RWPE1 (cell line): ENCODE measurements at regions not wholly inside any gene's neighbourhood (a gene's known extent, or its start where the extent isn't known, plus 50 kb on each side); places are given as distances from the start of the nearest gene placed in this dataset.

Source experiments
- CTCF ChIA-PET: fragments of 350-600 bp; sonication (Branson Sonifier 250); formaldehyde crosslinking; extraction: SDS; loops from one replicate; lab custom pipeline; 2021; lab: Yijun Ruan, JAX
- POLR2A ChIA-PET: fragments of 400-600 bp; formaldehyde crosslinking; extraction: SDS; loops from one replicate; lab custom pipeline; 2020; ENCODE audit warnings: antibody characterized with exemption; ENCODE audit not compliant: low non-redundant PET; lab: Yijun Ruan, JAX
- DNase-seq: peaks from one replicate; pipeline ENCODE4 v3.0.0; 2012; ENCODE audit warnings: low spot score
- H3K27ac ChIP-seq: fragments of 450-650 bp; 2 replicates; pipeline ENCODE4 v1.5.1; 2017
- TF ChIP-seq, protein P1 (sequence below): fragments of 450-650 bp; conservative IDR thresholded peaks from 2 replicates; pipeline ENCODE4 v1.5.1; 2017; ENCODE audit warnings: low read depth, mild to moderate bottlenecking

DNA sequence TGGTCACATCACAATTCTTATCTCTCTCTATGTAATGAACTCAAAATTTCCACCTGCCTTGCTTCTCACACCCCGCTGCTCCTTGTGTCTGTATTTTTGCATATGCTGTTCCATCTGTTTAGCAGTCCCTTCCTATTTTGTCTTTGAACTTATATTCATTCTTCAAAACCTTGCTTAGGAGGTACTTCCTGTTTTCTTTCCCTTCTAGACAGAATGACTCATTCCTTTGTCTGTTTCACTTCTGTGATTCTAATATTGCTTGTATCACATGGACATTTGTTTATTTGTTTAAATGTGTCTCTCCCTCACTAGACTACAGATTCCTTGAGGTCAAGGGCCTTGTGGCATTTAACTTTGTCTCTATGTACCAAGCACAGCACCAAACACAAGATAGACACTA, 424.2 kb downstream of the ETNK1 start:
- TF ChIP-seq, protein P1, sequence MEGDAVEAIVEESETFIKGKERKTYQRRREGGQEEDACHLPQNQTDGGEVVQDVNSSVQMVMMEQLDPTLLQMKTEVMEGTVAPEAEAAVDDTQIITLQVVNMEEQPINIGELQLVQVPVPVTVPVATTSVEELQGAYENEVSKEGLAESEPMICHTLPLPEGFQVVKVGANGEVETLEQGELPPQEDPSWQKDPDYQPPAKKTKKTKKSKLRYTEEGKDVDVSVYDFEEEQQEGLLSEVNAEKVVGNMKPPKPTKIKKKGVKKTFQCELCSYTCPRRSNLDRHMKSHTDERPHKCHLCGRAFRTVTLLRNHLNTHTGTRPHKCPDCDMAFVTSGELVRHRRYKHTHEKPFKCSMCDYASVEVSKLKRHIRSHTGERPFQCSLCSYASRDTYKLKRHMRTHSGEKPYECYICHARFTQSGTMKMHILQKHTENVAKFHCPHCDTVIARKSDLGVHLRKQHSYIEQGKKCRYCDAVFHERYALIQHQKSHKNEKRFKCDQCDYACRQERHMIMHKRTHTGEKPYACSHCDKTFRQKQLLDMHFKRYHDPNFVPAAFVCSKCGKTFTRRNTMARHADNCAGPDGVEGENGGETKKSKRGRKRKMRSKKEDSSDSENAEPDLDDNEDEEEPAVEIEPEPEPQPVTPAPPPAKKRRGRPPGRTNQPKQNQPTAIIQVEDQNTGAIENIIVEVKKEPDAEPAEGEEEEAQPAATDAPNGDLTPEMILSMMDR = no peak
- ChIA-PET POLR2A (no interaction called here), CTCF (no interaction called here)
- DNase-seq = no peak
- H3K27ac ChIP-seq = no peak overlapping the region

DNA sequence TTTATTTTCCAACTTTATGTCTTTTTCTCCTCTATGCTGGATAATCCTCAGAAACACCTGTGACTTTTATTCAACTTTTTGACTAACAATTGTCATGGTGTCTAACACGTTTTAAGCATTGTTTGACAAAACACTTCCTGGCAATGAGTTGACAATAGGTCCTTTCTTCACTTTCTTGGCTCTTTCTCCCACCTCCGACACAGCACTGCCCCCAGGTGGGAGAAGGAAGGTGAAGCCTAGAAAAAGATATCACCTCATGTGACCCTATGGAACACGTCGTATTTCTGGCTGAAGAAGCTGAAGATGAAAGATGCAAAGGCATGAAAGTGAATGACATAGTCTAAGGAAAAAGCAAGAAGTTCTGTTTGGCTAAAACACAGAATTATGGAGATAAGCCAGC, 430.0 kb downstream of the ETNK1 start:
- no peak overlapping the region for H3K27ac ChIP-seq
- peak; percentile 18 for DNase-seq
- TF ChIP-seq, protein P1 = no peak; the same call in 1 of the 2 replicates
- CTCF ChIA-PET = interaction anchor here (0.6 to 0.8 kb wide), 3 partner anchors 473 to 1487 kb away, joined by 3 to 4 read pairs (median 3); no protein-coding TSS in a partner anchor
- POLR2A ChIA-PET = no interaction called here

DNA sequence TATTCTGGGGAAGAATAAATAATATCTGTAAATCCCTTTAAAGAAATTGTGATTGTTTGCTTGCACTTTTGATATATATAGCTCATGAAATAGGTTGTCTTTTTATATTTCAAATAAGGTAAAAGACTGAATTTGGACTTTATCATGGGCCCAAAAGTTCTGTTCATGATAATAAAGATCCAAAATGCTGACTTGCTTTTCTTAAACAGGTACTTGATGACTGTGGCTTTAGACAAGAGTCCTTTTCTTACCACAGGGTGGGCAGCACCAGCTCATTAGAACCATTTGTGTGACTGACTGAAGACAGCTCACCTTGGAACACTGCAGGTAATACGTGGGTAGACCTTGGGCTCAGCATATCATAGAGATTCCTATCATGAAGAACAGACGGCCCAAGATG, 432.6 kb downstream of the ETNK1 start:
- no peak for DNase-seq
- no peak overlapping the region for H3K27ac ChIP-seq
- CTCF ChIA-PET = no interaction called here
- TF ChIP-seq, protein P1 = no peak
- POLR2A ChIA-PET = no interaction called here

DNA sequence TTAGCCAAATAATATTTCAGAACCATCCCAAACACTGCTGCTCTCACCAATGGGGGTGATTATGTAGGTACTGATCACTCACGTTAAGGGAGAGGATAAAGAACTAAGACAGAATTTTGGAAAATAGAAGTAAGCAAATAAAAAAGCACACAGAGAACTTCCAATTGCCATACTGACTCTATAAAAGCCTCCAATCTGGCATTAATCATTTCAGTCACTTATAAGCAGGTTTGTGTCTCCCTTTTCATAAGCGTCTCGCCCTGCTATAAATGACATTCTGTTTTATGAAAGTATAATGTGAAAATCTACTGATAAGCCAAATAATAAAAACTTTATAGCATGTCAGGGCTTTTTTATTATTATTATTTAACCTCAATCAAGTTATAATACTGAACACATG, 435.2 kb downstream of the ETNK1 start:
- ChIA-PET CTCF (no interaction called here), POLR2A (no interaction called here)
- H3K27ac ChIP-seq = no peak overlapping the region
- TF ChIP-seq, protein P1 = no peak
- no peak for DNase-seq

DNA sequence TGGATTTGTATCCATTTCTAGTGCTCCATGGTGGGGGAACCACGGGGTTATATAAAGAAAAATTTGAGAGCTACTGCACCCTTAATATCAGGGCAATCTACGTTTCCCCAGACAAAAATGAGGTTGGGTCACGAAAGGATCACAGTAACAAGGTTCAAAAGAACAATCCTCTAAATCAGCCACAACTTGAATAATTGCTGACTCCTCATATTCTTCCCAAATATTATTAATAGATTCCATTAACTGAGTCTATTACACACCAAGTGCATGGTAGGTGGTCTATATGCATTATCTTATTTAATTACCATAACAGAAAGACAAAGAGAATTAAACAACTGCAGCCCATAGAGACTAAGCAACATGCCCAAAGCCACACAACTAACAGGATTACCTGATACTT, 438.2 kb downstream of the ETNK1 start:
- ChIA-PET CTCF (no interaction called here), POLR2A (no interaction called here)

DNA sequence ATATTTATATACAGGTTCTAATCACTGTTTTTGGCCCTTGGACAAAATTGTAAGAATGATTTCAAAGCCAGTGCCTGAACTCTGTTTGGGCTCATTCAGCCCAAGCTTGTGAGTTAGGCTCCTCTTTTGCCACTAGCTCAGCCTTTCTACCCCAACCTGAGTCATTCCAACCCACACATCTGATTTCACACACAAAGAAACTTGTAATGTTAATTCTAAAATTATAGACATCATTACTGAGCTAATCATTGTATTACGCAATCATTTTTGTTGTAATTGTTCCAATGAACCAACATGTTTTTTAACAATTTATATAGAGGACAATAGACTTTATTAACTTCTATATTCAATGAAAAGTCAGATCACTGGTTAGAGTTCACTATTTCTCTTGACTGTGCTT, 441.1 kb downstream of the ETNK1 start:
- ChIA-PET CTCF (no interaction called here), POLR2A (no interaction called here)
- TF ChIP-seq, protein P1 = no peak
- H3K27ac ChIP-seq = no peak overlapping the region
- peak; percentile 2 for DNase-seq

More for the DNA sequence above, 438.2 kb downstream of the ETNK1 start:
- DNase-seq = no peak
- H3K27ac ChIP-seq = no peak overlapping the region
- TF ChIP-seq, protein P1 = no peak
